AG04449 (cell line): ENCODE measurements at regions not wholly inside any gene's neighbourhood (a gene's known extent, or its start where the extent isn't known, plus 50 kb on each side); places are given as distances from the start of the nearest gene placed in this dataset.
"Not testable (repeated sequence)": the region's sequence is repeated elsewhere in the genome, so short reads cannot be mapped to it uniquely, and the experiment has no call there.

ENCODE experiments used
- CTCF ChIA-PET: fragments of 350-600 bp; formaldehyde crosslinking; extraction: SDS; loops from one replicate; lab custom pipeline; 2021; ENCODE audit warnings: antibody characterized with exemption; lab: Yijun Ruan, JAX
- POLR2A ChIA-PET: fragments of 400-600, 350-600 bp; formaldehyde crosslinking; extraction: SDS; loops from one replicate; lab custom pipeline; 2020; ENCODE audit warnings: antibody characterized with exemption, inconsistent platforms; lab: Yijun Ruan, JAX
- DNase-seq: peaks from one replicate; pipeline ENCODE4 v3.0.0-alpha.2; 2010; ENCODE audit warnings: low read depth, low spot score
- H3K4me3 ChIP-seq: 2 replicates; pipeline ENCODE4 v1.5.1; 2011; ENCODE audit warnings: low read depth, mild to moderate bottlenecking, control low read depth, low read length
- TF ChIP-seq, protein P1 (sequence below): IDR thresholded peaks from one replicate; pipeline ENCODE4 v1.5.1; 2011; ENCODE audit warnings: mild to moderate bottlenecking, moderate library complexity, low read length, control low read depth, inconsistent platforms; ENCODE audit not compliant: insufficient read depth; ENCODE audit errors: missing control alignments

DNA sequence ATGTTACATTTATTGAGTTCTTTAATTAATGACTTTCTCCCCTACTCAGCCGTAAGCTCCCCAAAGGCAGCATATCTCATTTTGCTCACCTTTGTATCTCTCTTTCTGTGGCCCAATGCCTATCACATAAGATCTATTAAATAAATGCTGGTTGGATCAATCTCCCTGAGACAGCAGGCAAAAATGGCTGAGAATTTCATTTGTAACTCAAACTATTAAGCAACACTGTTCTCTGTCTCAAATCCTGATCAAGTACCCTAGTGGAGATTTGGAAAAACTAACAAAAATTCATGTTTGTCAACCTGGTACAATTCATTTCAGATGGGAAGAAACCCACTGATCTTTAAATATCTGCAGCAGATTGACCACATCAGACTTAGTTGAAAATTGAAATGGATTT, 127.4 kb downstream of the ZFAND4 start:
- TF ChIP-seq, protein P1, sequence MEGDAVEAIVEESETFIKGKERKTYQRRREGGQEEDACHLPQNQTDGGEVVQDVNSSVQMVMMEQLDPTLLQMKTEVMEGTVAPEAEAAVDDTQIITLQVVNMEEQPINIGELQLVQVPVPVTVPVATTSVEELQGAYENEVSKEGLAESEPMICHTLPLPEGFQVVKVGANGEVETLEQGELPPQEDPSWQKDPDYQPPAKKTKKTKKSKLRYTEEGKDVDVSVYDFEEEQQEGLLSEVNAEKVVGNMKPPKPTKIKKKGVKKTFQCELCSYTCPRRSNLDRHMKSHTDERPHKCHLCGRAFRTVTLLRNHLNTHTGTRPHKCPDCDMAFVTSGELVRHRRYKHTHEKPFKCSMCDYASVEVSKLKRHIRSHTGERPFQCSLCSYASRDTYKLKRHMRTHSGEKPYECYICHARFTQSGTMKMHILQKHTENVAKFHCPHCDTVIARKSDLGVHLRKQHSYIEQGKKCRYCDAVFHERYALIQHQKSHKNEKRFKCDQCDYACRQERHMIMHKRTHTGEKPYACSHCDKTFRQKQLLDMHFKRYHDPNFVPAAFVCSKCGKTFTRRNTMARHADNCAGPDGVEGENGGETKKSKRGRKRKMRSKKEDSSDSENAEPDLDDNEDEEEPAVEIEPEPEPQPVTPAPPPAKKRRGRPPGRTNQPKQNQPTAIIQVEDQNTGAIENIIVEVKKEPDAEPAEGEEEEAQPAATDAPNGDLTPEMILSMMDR: no peak
- no peak for DNase-seq
- ChIA-PET POLR2A (no interaction called here), CTCF (no interaction called here)
- no peak overlapping the region for H3K4me3 ChIP-seq

DNA sequence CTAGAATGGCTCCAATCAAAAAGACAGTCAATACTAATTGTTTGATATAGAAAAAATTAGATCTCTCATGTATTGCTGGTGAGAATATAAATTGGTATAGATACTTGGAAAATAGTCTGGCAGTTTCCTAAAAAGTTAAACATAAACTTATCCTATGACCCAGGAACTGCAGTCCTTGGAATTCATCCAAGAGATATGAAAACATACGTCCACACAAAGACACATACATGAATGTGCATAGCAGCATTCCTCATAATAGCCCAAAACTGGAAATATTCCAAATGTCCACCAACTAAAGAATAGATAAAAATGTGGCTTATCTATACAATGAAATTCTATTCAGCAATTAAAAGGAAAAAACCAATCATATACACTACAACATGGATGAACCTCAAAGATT, 128.4 kb downstream of the ZFAND4 start:
- TF ChIP-seq, protein P1: no peak
- no peak for DNase-seq
- POLR2A ChIA-PET: no interaction called here
- CTCF ChIA-PET: no interaction called here
- H3K4me3 ChIP-seq: no peak overlapping the region

- POLR2A ChIA-PET, CTCF ChIA-PET, H3K4me3 ChIP-seq, DNase-seq: not testable (repeated sequence)
Measured at GRCh38 chr10:45541032-45541431, 131.5 kb downstream of the ZFAND4 start.

DNA sequence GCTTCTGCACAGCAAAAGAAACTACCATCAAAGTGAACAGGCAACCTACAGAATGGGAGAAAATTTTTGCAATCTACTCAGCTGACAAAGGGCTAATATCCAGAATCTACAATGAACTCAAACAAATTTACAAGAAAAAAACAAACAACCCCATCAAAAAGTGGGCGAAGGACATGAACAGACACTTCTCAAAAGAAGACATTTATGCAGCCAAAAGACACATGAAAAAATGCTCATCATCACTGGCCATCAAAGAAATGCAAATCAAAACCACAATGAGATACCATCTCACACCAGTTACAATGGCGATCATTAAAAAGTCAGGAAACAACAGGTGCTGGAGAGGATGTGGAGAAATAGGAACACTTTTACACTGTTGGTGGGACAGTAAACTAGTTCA, 132.0 kb downstream of the ZFAND4 start:
- DNase-seq, CTCF ChIA-PET, POLR2A ChIA-PET, H3K4me3 ChIP-seq: not testable (repeated sequence)

GRCh38 chr10:45539569-45539968, 133.0 kb downstream of the ZFAND4 start:
- POLR2A ChIA-PET, DNase-seq, CTCF ChIA-PET, H3K4me3 ChIP-seq: not testable (repeated sequence)

- no peak overlapping the region for H3K4me3 ChIP-seq
- DNase-seq: no peak
- ChIA-PET POLR2A (no interaction called here), CTCF (no interaction called here)
- TF ChIP-seq, protein P1: no peak
Measured at GRCh38 chr10:45534572-45534971, 138.0 kb downstream of the ZFAND4 start.

DNA sequence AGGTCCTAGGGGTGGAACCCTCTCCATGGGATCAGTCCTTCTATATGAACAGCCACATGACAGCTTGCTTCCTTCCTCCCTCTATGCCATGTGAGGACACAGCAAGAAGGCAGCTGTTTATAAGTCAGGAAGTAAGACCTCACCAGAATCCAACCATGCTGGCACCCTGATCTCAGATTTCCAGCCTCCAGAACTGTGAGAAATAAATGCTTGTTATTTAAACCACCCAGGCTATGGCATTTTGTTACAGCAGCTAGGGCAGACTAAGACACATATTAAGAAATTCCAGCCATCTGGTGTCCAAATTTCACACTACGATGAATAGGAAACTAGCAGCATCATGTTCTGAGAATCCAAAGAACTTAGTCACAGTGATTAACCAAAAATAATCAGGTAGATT, 140.1 kb downstream of the ZFAND4 start:
- H3K4me3 ChIP-seq: no peak overlapping the region
- CTCF ChIA-PET: interaction anchor here (0.6 to 1.5 kb wide), 2 partner anchors 16 to 128 kb away, joined by 3 to 4 read pairs; no protein-coding TSS in a partner anchor
- DNase-seq: no peak
- TF ChIP-seq, protein P1: no peak
- POLR2A ChIA-PET: no interaction called here

DNA sequence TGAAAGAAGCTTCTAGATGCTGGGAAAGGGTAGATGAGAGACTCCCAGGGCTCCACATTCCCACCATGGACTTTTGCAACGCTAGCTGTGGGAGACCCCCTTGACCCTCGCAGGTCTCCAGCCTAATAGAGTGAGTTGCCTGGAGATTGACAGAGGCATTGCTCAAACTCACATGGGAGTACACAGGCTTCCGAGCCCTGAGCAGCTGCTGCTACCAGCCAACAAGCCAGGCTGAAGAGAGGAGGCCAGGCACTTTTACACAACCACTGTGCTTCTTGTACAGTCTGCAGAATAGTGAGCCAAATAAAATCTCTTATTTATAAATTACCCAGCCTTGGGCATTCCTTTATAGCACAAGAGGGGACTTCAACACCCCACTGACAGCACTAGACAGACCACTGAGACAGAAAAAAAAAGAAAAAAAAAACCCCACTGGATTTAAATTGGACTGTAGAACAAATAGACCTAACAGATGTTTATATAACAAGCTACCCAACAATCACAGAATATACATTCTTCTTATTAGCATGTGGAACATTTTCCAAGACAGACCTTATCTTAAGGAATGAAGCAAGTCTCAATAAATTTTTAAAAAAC, 146.2 kb downstream of the ZFAND4 start:
- TF ChIP-seq, protein P1: no peak
- no peak overlapping the region for H3K4me3 ChIP-seq
- ChIA-PET POLR2A (no interaction called here), CTCF (no interaction called here)
- DNase-seq: no peak
